Heart left ventricle (tissue), 13 donors: ENCODE measurements at regions not wholly inside any gene's neighbourhood (a gene's known extent, or its start where the extent isn't known, plus 50 kb on each side); places are given as distances from the start of the nearest gene placed in this dataset.

ENCODE experiments used
- POLR2A ChIP-seq, 2 donors: fragments of 450-650 bp; IDR thresholded peaks; one replicate each; pipeline ENCODE4 v1.6.1; 2017; ENCODE audit warnings: antibody characterized with exemption in 2 of 2, mild to moderate bottlenecking in 2 of 2, moderate library complexity in 2 of 2
- TF ChIP-seq, protein P1 (sequence below), 12 donors: fragments of 200-600 bp; sonication (generic) in 4 of 12; IDR thresholded peaks; one replicate each; pipeline versions ENCODE4 v1.5.0 to v1.8.0; 2018 to 2022; ENCODE audit warnings: antibody characterized with exemption in 12 of 12, mild to moderate bottlenecking in 5 of 12
- donor health status: ischemic (EF 13 %, LVEDD 7.1; RV severe dilation, severe dysfunction).
- donor health status: DM: no; HTN: yes; CAD: no.
- donor health status: DM: no; HTN: no; CAD: no.
- donor health status: ischemic (EF 25% LVEDD 6.9; RV normal size, moderate dysfunction).
- donor health status: ischemic (EF 25% LVEDD 5.7; RV mildly dilated, moderate dysfunction).
- donor health status: ischemic (EF 35%, LVEDD 5.7; RV mildly dilated, moderate dysfunction).
- donor health status: nonischemic (EF 11% LVEDD 7.7; RV severe dilation, severe dysfunction).
- donor health status: DM: yes; HTN: yes; CAD: no.
- donor health status: PGD.
- donor health status: ischemic (EF 29% LVEDD 5.4; RV normal size, mild dysfunction).
- donor health status: nonischemic (EF 23%, LVEDD 6.1; RV moderate dilation, normal function).

DNA sequence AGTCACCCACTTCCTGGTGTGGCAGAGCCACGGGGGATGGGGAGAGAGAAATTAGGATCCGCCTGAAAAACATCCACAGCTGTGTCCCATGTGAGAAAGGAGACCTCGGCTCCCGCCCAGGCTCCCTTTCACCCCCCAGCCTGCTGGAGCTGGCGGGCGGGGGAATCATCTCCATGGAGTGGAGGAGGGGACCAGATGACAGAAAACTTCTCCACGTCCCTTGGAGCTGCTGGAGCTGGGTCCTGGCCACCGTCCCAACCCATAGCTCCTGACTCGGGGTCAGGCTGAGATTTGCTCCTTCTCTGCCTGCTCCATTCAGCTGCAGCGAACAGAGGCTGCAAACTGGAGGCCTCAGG is 113.8 kb downstream of the CEBPB start:
- TF ChIP-seq, protein P1, sequence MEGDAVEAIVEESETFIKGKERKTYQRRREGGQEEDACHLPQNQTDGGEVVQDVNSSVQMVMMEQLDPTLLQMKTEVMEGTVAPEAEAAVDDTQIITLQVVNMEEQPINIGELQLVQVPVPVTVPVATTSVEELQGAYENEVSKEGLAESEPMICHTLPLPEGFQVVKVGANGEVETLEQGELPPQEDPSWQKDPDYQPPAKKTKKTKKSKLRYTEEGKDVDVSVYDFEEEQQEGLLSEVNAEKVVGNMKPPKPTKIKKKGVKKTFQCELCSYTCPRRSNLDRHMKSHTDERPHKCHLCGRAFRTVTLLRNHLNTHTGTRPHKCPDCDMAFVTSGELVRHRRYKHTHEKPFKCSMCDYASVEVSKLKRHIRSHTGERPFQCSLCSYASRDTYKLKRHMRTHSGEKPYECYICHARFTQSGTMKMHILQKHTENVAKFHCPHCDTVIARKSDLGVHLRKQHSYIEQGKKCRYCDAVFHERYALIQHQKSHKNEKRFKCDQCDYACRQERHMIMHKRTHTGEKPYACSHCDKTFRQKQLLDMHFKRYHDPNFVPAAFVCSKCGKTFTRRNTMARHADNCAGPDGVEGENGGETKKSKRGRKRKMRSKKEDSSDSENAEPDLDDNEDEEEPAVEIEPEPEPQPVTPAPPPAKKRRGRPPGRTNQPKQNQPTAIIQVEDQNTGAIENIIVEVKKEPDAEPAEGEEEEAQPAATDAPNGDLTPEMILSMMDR (IDR thresholded peaks at IDR 0.05), result no peak
- TF ChIP-seq POLR2A (IDR thresholded peaks at IDR 0.05), result no peak
